NCI-H524 (cell line): ENCODE measurements at regions not wholly inside any gene's neighbourhood (a gene's known extent, or its start where the extent isn't known, plus 50 kb on each side); places are given as distances from the start of the nearest gene placed in this dataset.
A peak's percentile ranks its signal among the peaks of the same experiment; 100 is the strongest.

Source experiments
- DNase-seq, 2 experiments: peaks; one replicate each; lab custom pipeline; 2025; lab: John Stamatoyannopoulos, UW

DNA sequence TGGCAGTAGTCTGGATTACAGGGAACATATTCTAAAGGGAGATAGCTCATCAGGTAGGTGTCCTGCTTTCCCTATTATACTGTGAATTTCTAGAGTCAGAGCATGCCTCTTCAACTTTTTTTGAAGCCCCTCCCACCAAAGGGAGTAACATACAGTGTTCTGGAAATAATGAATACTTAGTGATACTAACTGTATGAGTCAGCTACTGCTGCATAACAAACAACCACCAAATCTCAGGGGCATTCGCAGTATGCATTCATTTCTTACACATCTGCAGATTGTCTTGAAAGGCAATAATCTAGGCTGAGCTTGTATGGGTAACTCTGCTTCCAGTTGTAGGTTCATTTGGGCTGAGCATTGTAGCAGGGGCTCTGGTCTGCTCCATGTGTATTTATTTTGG, 409.7 kb upstream of the SPRED2 start:
- DNase-seq = no peak

GRCh38 chr2:65835975-65836549, 403.7 kb upstream of the SPRED2 start:
- no peak for DNase-seq

DNA sequence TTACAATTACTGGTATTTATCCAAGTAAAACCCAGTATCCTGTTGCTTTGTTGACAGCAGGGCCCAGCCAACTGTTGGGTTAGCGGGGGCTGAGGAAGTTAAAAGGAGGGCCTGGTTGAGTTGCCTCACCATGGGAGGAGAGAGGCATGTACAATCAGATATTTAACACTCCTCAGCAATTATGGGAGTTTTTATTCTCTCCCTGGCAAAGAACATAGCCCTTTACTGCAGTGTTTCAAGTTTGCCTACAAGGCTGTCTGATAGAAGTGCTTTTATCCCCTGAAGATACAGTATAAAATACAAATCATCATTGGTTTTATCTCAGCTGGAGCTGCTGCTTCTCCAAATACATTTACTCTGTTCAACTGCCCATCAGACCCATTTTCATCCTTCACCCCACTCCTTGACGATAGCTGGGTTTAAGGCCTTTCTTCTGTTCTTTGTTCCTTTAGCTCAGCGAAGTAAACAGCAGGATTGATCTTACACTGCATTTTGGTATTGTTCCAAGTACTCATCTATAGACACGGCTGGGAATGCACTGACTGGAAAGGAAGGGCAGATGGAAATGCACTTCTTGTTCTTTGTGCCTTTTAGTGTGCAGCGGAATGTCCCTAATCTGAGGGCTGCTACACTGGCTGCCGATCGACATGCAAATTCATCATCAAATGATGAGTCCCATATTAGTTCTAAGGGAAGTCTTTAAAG, 402.5 kb upstream of the SPRED2 start:
- DNase-seq = no peak

- no peak for DNase-seq
These were observed 401.7 kb upstream of the SPRED2 start for GRCh38 chr2:65834062-65834461.

GRCh38 chr2:65831509-65831908, 399.1 kb upstream of the SPRED2 start:
- DNase-seq = no peak

DNA sequence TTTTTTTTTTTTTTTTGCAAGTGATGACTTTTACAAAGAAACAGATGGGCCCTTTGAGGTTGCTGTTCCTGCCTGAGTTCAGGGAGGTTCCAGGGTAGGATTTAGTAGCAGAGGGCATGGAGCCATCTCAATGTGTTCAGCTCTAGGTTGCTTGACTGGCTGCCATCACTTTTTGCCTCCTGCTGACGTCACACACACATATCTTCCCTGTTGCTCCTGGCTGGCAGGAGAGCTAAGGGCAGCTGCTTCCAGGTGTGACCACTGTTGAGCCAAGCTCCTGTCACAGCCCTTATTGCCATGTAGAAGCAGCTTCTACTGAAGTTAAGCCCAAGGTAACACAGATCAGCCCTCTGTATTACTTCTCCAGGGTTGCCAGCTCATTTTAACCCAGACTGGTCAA, 394.2 kb upstream of the SPRED2 start:
- no peak for DNase-seq

DNA sequence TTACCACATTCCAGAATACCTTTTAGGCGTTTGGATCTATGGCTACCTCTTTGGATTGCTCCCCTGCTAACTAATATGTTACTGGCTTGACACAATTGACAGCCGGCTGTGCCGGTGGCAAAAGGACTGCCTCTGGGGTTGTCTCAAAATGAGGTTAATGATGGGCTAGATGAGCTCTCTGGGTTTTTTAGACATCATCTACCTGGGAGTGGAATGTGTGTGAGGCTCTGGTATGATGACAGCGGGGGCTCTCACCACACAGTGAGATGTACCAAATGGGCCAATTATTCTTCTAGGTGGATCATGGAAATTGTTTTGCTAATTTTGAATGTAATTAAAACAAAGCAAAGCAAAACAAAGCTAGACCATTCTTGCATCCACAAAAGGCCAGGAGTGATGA, 391.1 kb upstream of the SPRED2 start:
- no peak for DNase-seq

DNA sequence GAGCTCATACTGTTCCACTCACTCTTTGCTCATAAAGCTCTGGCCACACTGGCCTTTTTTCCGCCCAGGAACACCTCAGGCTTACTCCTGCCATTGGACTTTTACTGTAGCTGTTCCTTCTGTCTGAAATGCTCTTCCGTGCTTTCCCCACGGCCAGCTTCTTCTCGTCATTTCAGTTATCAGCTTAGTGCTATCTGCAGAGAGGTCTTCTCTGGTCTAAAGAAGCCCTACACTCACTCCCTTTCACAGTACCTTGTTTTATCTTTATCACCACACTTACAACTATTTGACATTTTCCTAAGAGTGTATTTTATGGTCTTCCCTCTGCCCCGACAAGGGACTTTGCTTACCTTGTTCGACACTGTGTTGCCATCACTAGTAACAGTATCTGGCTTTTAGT, 388.1 kb upstream of the SPRED2 start:
- no peak for DNase-seq

DNA sequence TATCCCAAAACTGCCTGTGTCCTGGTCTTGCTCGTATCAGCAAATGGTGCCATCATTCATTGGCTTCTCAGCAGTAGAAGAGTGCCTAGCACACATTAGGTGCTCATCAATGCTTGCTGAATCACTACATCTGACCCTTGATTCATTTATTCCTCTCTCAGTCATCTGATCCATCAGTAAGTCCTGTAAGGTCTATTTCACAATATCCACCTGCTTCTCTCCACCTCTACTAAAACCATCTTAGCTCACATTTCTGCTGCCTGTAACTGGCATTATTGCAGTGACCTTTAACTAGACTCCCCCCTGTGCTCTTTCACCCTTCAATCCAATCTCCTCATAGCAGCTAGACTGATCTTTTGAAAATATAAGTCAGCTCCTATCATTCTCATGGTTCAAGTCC, 387.6 kb upstream of the SPRED2 start:
- no peak for DNase-seq

- no peak for DNase-seq
These were observed 386.6 kb upstream of the SPRED2 start for GRCh38 chr2:65818873-65819451.

GRCh38 chr2:65813631-65814173, 381.3 kb upstream of the SPRED2 start:
- DNase-seq = peak in 1 of 2 experiments; percentile 26

DNA sequence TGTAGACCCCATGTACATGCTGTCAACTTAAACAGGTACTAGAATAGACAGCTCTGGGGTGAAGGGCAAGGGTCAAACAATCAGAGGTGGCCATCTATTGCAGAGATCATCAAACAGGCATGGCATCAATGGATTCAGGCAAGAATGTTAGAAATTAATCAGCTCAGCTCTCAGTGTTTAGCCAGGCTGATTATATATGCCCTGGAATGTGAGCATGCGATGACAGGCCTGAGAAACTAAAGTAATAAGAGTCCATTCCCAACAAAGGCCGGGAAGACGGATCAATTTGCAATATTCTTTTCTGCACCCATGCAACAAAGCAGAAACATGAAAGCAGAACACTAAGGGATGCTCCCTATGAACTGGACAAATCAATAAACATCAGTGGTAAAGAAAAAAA, 380.5 kb upstream of the SPRED2 start:
- no peak for DNase-seq

- DNase-seq = no peak
These were observed 375.5 kb upstream of the SPRED2 start for GRCh38 chr2:65807942-65808341.

DNA sequence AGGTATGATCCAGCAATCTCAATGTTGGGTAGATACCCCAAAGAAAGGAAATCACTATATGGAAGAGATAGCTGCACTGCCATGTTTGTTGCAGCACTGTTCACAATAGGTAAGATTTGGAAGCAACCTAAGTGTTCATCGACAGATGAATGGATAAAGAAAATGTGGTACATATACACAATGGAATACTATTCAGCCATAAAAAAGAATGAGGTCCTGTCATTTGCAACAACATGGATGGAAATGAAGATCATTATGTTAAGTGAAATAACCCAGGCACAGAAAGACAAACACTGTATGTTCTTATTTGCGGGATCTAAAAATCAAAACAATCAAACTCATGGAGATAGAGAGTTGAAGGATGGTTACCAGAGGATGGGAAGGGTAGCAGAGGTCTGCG, 372.4 kb upstream of the SPRED2 start:
- DNase-seq = no peak

GRCh38 chr2:65802298-65802942, 370.0 kb upstream of the SPRED2 start:
- DNase-seq = no peak

GRCh38 chr2:65800998-65801397, 368.6 kb upstream of the SPRED2 start:
- DNase-seq = peak in 1 of 2 experiments; percentile 14

DNA sequence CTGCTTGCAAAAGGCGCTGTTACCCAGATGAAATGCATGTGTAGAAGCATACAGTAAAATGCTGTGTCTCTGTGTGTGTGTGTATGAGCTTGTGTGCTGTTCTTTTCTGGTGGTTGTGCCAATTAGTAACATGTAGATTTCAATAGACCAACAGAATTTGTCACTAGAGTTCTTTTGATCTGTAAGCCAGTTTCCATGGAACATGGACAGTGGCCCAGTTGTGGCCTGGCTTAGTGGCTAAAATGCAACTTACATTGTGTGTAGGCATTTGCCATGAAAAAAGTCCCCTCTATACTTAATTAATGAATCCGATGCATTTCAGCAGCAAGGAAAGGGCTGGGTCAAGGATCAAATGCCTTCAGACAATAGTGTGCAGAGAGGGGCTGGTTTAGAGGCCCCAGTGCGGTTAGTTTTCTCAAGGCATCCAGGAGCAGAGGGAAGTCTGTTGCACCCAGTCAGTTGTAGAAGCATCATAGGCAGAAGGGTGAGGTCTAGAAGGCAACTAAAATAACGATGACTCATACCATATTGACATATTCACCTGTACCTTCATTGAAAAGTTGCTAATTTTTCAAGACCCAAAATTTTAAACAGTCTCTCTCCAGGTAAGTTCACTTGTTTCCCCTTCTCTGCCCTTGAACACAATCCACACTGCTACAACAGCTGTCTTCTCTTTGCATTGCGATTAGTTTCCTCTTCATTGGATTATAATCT, 366.9 kb upstream of the SPRED2 start:
- peak in 1 of 2 experiments; percentile 51 for DNase-seq

GRCh38 chr2:65798641-65799040, 366.2 kb upstream of the SPRED2 start:
- no peak for DNase-seq

DNA sequence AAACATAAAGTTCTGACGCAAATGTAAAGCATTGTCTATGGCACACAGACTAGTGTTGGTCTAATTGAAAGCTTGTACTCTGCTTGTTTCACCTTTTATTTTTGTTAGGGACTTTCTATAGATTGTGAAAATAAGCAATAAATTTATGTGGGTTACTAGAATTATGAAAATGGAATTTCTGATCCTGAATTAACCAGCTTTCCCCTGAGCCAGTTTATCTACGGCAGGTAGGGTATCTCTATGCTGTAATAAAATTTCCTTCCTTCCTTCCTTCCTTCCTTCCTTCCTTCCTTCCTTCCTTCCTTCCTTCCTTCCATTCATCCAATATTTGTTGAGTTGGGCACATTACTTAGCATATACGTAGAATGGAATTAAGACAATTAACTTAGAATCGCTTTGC, 362.6 kb upstream of the SPRED2 start:
- DNase-seq = no peak

DNA sequence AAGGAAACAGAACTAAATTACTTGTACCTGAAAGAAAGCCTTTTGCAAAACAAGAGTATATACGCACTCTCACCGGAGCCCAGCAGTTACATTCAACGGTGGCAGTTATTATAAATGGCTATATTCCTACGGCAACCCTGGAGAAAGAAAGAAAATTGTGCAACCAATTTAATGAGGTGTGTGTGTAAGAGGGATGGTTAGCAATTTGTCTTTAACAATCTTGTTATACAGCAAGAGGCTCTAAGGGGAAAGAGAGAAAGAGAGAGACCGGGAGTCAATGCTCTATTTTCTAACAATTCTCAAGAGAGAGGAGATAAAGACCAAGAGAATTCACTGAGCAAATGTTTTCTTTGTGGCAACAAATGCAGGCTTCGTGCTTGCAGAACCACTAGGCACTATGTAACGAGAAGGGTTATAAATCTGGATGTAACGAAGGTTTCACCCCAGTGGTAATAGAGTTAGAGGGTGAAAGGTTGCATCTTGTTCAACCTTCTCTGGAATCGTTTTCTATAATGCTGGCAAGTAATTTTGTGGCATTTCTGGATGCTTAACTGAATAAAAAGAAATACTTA, 359.1 kb upstream of the SPRED2 start:
- no peak for DNase-seq

DNA sequence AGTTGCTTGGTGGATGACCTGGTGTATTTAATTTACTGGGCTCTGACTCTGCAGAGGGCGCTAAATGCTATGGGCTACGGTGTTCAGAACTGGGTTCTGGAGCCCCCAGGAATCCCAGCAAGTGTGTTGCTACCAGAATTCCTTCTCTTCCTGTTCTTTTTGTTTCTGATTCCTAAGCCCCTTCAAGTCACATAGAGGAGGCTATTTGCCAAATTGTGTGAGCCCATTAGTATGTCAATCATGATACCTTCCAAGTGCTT, 358.2 kb upstream of the SPRED2 start:
- no peak for DNase-seq
